ENCODE measurements at regions not wholly inside any gene's neighbourhood (a gene's known extent, or its start where the extent isn't known, plus 50 kb on each side); places are given as distances from the start of the nearest gene placed in this dataset.

DNA sequence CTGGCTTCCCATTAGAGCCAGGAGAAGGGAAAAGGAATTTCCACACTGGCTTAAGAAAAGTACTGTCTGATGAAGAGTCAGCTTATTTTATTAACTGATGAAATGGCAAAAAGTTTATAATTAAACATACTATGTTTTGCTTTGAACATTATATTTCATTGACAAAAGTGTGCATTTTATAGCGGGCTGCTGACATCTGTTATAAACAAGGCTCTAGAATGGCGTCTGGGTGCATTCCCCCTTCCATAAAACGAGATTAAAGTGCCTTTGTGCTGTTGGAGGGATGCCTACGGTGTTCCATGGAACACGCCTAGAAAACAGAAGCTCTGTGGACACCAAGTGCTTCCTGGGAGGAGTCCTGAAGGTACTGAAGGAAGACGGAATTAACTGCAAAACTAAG, 220.2 kb downstream of the SNX10 start:
- TF ChIP-seq CTCF (IDR thresholded peaks at IDR 0.05; ENCODE audit: low read depth, low read length, missing control alignments): no peak
- no peak for DNase-seq (ENCODE audit: low read depth)
- H3K4me3 ChIP-seq (ENCODE audit: low read depth, low read length): no peak overlapping the region

DNA sequence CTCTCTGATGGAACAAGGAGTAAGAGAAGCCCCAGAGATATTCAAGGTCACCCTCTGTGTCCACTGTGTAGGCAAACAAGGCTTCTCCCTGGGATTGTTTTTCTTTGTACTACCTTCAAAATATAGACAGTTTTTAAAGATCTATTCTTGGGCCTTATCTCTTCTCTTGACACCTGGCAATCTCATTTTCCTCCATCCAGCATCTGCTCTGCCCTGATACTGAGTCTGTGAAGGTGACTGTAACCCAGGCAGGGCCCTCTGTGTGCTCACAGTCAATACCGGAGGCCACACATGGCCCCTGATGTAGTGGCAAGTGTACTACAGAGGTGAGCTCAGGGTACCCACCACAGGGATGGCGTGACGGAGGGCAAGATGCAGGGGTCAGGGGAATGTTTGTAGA, 221.1 kb downstream of the SNX10 start:
- TF ChIP-seq CTCF (IDR thresholded peaks at IDR 0.05; ENCODE audit: low read depth, low read length, missing control alignments): no peak
- H3K4me3 ChIP-seq (ENCODE audit: low read depth, low read length): no peak overlapping the region
- DNase-seq (ENCODE audit: low read depth): no peak

DNA sequence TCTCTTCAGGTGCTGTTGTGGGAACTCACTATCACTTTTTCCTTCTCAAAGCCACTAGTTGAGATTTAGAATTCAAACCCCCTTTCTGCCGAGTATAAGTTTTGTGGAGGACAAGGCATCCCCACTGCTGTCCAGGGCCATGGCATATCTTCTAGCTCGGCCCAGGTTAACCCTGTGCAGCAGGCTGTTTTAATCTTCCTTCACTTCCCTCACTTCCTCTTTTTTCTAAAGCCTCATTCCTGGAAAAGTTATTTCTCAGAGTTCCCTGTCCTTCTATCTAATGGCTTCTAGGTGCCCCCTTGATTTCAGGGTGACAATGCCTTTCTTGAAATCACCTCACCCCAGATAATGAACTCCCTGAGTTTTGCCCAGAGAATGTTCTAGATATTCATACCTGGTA, 222.3 kb downstream of the SNX10 start:
- no peak overlapping the region for H3K4me3 ChIP-seq (ENCODE audit: low read depth, low read length)
- DNase-seq (ENCODE audit: low read depth): no peak
- no peak for TF ChIP-seq CTCF (IDR thresholded peaks at IDR 0.05; ENCODE audit: low read depth, low read length, missing control alignments)

GRCh38 chr7:26514633-26515032, 223.0 kb downstream of the SNX10 start:
- H3K4me3 ChIP-seq (ENCODE audit: low read depth, low read length): no peak overlapping the region
- DNase-seq (ENCODE audit: low read depth): no peak
- TF ChIP-seq CTCF (IDR thresholded peaks at IDR 0.05; ENCODE audit: low read depth, low read length, missing control alignments): no peak

- no peak overlapping the region for H3K4me3 ChIP-seq (ENCODE audit: low read depth, low read length)
- no peak for TF ChIP-seq CTCF (IDR thresholded peaks at IDR 0.05; ENCODE audit: low read depth, low read length, missing control alignments)
- DNase-seq (ENCODE audit: low read depth): no peak
These were observed 223.7 kb downstream of the SNX10 start for GRCh38 chr7:26515314-26515842.

- TF ChIP-seq CTCF (IDR thresholded peaks at IDR 0.05; ENCODE audit: low read depth, low read length, missing control alignments): no peak
- H3K4me3 ChIP-seq (ENCODE audit: low read depth, low read length): no peak overlapping the region
- no peak for DNase-seq (ENCODE audit: low read depth)
These were observed 228.8 kb downstream of the SNX10 start for GRCh38 chr7:26520483-26520882.

- no peak for DNase-seq (ENCODE audit: low read depth)
- H3K4me3 ChIP-seq (ENCODE audit: low read depth, low read length): no peak overlapping the region
These were observed 231.0 kb downstream of the SNX10 start for GRCh38 chr7:26522633-26523032.

More at GRCh38 chr7:26522633-26523032, 231.0 kb downstream of the SNX10 start:
- TF ChIP-seq CTCF (IDR thresholded peaks at IDR 0.05; ENCODE audit: low read depth, low read length, missing control alignments): no peak
